IPS-NIHi11 (cell line): ENCODE measurements at regions not wholly inside any gene's neighbourhood (a gene's known extent, or its start where the extent isn't known, plus 50 kb on each side); places are given as distances from the start of the nearest gene placed in this dataset.

Experiments used
- DNase-seq: peaks from one replicate; pipeline ENCODE4 v3.0.0; 2012; ENCODE audit warnings: mixed read lengths, low spot score

DNA sequence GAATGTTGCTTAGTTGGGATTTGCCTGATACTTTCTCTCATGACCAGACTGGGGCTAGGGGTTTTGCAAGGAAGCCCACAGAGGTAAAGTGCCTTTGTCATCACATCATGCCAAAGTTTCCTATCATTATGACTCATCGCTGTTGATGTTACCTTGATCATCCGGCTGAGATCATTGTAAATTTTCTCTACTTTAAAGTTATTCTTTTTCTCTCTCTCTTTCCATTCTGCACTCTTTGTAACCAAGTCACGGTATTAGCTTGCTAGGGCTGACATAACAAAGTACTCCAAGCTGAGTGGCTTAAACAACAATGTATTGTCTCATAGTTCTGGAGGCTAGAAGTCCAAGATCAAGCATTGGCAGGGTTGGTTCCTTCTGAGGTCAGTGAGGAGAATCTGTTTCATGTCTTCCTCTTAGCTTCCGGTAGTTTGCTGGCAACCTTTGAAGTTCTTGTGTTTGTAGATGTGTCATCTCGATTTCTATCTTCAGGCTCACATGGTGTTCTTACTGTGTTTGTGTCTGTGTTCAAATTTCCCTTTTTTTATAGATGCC, 113.0 kb downstream of the DTHD1 start:
- no peak for DNase-seq

DNA sequence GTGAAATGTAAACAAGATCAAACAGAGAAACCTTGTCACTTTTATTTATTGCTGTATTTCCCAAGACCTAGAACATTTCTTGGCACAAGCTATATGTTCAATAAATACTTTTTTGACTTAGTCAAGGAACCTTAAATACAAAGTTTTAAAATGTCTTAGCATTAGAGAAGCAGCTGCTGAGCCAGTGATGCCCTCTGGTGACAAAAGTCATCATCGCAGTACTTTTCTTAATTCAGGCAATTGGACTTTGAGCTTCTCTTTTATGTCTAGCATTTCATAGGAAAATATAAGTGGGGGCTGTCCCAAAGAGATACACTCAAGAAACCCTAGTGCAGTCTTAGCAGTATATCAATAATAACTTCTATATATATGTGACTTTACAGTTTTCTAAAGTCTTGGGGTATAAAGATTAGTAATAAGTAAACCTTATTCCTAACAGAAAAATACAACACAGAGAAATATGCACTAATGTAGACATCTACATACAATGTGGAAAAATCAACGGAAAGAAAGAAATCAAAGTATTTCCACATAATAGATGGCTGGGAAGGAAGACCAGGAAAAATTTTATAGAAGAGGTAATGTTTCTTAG, 118.4 kb downstream of the DTHD1 start:
- peak; percentile 16 for DNase-seq

DNA sequence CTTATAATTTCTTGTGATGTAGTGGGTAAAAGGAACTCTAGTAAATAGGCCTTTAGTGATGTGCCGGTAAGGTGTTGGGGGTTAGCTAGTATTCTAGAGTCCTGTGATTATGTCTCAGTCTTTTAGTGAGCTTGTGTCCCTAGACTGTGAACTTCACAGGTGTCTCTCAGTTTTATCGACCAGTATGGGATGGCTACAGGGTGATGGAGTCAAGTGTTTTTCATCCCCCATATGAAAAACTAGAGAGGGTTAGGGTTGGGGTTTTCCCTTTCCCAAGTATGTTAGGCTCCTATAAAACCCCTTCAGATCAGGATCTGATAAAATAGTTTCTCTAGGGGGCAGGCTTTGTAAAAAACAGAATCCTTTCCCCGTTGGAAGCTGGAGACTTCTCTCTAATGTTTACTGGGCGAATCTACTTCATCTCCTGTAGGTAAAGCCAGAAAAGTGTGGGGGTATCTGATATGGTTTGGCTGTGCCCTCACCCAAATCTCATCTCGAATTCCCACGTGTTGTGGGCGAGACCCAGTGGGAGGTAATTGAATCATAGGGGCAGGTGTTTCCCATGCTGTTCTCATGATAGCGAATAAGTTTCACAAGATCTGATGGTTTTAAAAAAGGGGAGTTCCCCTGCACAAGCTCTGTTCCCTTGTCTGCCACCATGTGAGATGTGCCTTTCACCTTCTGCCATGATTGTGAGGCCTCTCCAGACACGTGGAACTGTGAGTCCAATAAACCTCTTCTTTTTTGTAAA, 120.8 kb downstream of the DTHD1 start:
- no peak for DNase-seq

DNA sequence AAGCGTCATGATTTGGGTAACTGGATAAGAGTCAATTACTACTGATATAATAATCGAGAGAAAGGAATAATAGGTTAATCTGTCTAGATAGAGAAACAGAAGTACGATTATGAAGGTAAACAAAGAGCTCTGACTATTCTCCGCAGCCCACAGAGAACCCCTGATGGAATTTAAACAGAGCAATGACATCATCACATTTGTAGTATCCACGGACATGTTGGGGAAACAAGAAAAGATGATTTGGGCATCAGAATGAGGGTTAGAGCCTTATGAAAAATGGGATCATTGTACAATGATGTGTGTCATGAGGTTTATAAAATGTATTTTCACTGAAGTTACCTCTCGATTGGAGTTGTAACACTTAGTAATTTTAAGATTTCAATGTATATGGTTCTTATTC, 129.9 kb downstream of the DTHD1 start:
- no peak for DNase-seq

DNA sequence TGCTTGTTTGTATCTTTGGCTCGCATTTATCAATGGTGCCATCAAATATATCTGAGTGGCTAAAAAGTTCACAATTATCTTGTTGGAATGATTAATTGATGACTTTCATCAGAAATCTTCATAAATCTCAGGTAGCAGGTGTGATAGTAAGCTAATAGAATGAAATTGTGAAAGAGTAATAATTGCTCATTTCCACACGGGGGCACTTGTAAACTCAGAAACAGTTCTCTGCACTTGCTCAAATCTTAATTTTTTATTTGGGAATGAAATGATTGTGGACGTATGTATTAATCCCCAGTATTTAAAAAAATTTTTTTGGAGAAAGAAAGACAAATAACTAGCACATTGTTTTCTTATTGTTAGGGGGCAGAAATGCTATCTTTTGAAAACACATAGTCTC, 132.8 kb downstream of the DTHD1 start:
- DNase-seq: no peak

DNA sequence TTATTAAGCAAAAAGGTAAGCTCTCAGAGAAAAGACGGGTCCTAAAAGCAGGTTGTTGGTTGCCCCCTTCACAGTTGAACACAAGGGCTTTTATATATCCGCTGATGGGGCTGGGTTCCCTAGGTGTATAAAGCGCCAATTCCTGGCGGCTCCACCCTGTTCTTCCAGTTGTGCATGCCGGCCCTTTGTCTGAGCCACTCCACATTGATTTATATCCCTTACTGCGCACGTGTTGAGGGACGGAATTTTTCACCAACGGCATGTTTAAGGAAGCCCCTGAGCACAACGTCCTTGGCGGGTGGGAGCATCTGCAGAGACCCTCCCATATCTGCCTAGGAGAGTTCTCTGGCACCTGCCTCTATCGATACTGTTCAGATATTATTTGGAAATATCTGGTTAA, 135.7 kb downstream of the DTHD1 start:
- no peak for DNase-seq

DNA sequence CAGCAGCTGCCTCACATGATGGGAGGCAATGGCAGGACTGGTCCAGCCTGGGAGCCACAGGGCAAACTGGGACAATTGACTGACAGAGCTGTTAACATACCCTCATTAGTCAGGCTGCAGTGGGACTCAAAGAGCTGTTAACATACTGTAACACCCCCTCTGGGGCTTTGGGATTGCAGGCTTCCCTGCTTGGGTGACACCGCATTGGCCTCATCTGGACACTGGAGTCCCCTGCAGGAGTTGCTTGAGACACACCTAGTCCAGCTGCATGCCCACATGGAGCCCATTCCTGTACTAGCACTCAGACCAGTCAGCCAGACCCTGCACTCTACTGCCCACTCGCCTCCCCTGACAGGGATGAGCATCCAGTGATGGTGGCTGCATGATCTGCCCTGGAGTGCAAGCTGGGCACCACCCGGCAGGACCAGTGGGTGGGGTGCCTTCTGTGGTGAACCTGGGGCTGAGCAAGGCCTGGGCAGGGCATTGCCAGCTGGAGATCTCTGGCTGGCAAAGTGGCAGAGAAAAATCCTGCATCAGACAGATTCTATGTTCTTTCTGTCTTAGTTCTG, 138.8 kb downstream of the DTHD1 start:
- no peak for DNase-seq

DNA sequence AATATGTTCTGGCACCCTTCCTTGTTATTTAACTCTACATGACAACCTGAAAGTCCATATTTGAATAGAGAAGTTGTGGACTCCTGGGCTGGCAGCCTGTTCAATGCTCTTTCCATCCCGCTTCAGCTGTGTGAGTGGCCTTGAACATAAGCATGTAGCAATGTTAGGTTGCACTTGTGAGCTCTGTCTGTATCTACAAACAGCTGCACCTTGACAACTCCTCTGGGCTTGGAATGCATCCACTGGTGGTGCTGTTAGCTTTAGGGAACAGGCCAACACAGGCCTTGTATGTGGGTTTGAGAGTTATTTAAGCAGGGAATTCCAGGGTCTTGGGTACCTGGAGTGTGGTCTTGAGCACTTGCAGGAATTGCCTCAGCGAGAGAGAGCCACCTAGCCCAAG, 141.2 kb downstream of the DTHD1 start:
- no peak for DNase-seq

DNA sequence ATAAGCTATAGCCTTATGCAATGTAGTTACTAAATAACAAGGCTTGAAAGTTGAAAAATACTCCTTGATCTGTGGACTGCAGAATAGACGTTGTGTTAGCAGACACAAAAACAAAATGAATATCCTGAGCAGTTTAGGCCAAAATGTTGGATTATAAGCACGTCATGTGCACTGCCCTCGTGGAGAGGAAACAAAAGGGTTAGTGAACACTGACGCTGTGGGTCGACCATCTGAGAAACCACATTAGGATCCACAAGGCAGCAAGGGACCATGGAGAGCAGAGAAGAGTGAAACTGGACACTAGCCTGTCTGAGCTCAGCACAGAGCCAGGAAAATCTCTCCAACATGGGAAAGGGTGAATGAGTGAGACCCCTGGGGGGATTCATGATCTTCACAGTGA, 145.3 kb downstream of the DTHD1 start:
- DNase-seq: no peak

DNA sequence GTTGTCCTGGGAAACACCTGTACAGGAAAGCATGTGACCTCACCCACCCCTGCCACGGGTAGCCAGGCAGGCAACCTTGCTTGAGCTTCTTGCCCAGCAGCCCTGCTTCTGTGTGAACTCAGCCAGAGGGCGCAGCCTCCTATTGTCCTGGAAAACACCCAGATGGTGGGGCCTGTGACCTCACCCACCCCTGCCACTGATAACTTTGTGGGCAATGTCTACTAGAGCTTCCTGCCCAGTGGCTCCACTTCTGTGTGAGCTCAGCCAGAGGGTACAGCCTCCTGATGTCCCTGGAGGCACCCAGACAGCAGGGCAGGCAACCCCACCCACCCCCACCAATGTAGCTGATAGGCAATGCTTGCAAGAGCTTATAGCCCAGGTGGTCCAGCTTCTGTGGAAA, 146.3 kb downstream of the DTHD1 start:
- DNase-seq: no peak

DNA sequence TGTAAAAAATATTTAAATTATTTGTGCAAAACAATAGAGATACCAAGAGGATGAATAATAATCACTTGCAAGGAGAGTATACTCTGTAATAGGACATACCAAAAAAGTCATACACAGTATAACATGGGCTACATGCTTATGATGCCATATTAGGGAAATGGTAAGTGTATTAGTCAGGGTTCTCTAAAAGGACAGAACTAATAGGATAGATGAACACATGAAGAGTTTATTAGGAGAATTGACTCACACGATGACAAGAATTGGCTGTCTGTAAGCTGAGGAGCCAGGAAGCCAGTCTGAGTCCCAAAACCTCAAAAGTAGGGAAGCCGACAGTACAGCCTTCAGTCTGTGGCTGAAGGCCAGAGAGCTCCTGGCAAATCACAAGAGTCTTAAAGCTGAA, 151.2 kb downstream of the DTHD1 start:
- no peak for DNase-seq

DNA sequence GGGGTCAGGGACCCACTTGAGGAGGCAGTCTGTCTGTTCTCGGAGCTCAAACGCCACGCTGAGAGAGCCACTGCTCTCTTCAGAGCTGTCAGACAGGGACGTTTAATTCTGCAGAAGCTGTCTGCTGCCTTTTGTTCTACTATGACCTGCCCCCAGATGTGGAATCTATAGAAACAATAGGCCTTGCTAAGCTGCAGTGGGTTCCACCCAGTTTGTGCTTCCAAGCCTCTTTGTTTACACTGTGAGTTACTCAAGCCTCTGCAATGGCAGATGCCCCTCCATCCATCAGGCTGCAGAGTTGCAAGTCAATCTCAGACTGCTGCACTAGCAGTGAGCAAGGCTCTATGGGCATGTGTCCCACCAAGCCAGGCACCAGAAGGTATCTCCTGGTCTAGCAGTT, 158.1 kb downstream of the DTHD1 start:
- DNase-seq: no peak

DNA sequence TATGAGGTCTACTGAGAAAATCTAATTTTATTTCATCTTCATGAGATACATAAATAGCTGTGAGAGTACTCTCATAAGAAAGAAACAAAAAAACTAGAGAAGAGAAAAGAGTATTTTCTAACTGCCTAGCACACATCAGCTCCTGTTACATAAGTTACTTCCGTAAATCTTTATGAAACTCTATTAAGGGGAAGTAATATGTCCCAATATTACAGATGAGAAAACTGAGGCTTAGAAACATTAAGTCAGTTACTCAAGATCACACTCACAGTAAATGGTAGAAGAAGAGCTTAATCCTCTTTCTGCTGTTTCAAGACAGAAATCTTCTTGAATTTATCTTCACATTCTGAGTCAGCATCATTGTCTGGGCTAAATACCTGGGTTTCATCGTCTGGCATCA, 164.1 kb downstream of the DTHD1 start:
- no peak for DNase-seq

DNA sequence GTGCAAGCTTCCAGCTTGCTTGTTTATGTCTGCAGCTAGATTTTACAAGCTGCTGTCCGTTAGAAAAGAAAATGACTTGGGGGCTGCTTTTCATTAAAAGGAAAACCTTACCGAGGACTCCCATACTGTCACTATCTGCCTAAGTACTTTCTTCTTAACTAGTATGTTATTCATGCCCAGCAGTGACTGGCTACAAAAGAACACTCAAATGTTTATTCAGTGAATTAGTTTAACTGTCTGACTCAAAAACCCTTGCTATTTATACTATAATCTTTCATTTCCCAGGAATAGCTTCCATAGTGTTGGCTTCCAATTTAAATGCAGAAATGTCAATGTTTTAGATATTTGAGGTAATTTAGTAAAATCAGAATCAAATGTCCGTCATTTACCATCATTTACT, 164.9 kb downstream of the DTHD1 start:
- DNase-seq: no peak

DNA sequence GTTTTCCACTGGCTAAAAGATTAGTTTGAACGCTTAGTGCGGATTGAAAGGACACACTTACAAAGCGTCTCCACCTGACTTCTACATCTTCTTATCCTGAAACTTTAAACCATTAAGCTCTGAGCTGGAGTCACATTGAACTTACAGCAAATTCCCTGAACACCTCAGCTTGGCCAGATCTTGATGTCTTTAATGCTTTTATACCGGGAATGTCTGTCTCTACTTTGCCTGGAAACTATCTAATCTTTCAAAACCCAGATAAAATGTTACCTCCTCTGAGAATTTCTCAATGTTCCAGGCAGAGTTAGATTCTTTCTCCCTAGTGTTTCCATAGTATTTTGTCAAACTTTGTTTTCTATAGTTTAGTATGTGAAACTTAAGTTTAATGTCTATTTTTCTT, 179.9 kb downstream of the DTHD1 start:
- DNase-seq: no peak

DNA sequence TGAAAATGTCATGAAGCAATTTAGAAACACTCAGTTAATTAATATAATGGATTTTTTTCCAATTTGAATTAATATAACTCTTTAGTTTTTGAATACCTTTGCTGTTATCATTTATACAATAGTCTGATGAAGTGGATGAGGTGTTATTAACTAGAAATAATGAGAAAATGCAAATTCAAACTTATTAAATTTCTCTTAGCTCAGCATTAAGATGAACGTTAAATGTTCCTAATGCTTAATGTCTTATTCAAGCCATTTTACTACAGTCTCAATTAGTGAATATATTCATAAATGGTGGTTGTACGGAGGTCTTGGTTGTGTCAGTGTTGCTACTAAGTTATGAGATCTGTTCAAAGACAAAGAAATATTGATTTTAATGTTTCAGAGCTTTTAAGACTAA, 186.3 kb downstream of the DTHD1 start:
- no peak for DNase-seq

DNA sequence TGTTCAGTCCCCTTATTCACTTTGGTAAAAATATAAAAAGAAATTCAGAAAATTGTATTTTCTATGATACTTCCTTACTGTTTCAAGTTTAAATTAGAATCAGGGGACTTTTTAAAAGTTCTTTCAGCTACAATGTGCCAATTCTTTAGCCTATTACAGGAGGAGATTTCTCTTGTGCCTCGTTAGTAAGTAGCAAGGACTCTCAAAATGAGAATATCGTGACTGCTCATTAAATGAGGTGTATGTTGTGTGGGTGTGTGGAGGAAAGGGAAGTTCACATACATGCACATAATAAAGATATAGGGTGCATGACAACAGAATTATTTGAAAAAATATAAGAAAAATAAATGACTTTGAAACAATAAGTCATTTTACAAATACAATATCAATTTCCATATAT, 190.5 kb downstream of the DTHD1 start:
- no peak for DNase-seq

DNA sequence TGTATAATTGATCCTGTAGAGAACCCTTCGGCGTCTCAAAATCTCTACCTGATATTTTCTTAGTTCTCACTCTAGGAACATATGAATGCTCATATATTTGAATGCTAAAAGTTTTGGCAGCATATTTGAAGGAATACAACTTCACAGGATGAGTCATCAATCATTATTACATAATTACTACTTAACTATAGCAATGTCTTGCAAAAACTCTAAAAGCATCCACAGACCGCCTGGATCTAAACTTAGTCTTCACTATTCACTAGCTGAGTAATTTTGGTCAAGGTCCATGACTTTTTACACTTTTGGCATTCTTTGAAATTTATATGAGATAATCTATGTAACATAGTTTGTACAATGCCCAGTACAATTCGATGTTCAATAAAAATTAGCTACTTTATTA, 194.7 kb downstream of the DTHD1 start:
- DNase-seq: no peak

DNA sequence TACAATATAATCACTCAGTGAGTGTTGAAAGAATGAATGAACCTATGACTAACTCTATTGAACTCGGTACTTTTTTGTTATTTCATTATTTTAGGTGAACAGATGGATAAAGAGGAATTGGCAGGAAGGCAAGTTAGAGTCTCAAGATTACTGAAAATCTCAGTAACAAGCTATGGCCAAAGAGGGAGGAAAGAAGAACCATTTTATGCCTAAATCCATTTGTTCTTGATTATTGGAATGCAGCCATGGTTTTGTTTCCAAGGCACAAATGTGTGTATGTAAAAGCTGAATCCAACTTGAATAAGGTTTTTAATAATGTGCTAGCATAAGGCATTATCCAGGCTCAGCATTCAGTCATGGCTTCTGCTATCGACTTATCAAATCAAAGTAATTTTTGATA, 196.4 kb downstream of the DTHD1 start:
- no peak for DNase-seq

DNA sequence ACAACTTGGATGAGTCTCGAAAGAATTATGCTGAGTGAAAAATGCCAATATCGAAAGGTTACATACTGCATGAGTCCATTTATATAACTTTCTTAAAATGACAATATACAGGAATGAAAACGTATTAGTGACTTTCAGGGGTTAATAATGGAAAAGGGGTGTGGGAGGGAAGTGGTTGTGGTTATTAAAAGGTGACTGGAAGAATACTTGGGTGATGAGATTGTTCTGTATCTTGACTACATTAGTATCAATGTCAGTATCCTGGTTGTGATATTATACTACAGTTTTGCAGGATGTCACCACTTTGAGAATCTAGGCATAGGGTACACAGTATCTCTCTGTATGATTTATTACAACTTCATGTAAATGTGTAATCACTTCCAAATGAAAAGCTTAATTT, 204.5 kb downstream of the DTHD1 start:
- DNase-seq: no peak

DNA sequence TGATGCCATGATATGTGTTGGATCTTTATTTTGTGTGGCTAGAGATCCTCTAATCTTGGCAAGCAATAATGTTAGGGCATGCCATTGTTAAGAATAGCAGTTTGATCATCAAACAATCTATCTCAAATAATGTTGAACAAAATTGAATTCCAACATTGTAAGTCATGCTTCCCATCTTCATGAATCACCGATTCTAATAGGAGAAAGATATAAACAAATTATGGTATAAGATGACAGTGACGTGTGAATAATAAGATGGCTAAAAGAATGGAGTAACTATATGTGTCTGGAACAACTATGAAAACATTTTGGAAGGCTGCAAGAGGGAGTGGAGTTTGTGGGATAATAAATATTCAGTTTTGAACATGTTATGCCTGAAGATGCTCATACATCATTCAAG, 208.4 kb downstream of the DTHD1 start:
- no peak for DNase-seq

DNA sequence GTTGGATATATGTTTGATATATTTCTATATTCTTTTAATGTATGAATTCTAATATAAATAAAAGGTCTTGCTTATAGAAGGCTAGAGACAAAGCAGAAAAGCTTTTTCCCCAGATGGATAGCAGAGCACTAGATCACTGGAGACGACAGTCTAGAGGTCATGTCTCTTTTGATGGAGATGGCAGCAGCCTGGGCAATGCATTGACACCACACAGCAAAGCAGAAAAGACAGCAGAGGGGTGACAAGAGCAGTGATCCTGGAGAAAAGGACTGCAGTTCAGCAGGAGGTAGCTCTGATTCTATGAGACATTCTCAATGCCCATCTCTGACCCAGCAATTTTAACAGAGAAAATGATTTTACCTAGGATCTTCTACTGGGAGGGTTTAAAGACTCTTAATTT, 210.6 kb downstream of the DTHD1 start:
- DNase-seq: no peak

DNA sequence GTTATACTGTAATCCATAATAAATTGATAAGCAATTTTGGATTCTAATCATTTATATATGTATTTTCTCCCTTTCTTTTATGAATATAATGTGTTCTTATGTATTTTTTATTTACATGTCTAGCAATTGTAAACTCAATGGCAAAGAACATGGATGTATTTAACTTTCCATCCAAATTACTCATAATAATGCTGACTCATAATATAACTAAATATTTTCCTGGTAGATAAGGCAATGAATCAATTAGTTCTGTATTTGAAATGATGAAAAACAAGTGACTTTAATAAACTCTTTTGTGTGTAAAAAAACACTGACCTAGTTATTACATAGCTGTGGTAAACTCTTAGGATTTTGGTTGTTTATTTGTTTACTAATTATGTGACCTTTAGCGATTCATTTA, 211.2 kb downstream of the DTHD1 start:
- no peak for DNase-seq

DNA sequence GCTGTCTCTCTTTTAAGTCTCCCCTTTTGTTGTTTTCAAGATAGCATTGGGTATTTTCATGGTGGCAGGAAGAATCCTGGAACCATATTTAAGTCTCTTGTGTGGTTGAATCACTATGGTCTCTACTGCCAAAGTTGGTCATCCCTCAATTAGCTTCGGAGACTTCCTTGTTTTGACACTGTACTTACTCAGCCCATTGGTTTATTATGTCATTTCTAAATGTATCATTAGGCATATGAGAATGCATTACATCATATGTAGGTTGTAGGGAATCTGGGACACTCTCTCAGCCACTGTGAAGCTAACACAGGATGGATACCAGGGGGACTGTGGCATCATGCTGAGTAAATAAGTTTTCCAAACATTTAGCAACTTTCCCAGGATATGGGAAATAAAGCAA, 211.8 kb downstream of the DTHD1 start:
- DNase-seq: no peak
